GM18498 (cell line): ENCODE measurements at regions not wholly inside any gene's neighbourhood (a gene's known extent, or its start where the extent isn't known, plus 50 kb on each side); places are given as distances from the start of the nearest gene placed in this dataset.
"Not testable (repeated sequence)": the region's sequence is repeated elsewhere in the genome, so short reads cannot be mapped to it uniquely, and the experiment has no call there.

ENCODE experiments used
- ATAC-seq: cut with Tn5 transposase; IDR thresholded peaks from one replicate; pipeline ENCODE4 v1.9.1; 2021; ENCODE audit warnings: mild to moderate bottlenecking, moderate library complexity; ENCODE audit not compliant: unreplicated experiment

DNA sequence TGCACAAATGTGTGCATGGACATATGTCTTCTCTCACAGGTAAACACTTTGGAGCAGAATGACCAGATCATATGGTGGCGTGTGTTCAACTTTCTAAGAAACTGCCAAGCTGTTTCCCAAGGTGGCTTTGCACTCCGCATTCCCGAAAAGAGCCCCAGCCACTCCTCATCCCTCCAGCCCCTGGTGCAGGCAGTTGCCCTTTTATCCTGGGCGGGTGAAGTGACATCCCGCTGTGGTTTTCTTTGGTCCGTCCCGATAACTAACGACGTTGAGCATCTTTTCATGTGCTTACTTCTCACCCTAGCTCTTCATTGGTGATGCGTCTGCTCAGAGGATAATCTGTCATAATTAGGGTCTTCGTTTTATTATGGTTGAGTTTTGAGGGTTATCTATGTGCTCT is 612.5 kb downstream of the MATN1 start:
- no peak for ATAC-seq

DNA sequence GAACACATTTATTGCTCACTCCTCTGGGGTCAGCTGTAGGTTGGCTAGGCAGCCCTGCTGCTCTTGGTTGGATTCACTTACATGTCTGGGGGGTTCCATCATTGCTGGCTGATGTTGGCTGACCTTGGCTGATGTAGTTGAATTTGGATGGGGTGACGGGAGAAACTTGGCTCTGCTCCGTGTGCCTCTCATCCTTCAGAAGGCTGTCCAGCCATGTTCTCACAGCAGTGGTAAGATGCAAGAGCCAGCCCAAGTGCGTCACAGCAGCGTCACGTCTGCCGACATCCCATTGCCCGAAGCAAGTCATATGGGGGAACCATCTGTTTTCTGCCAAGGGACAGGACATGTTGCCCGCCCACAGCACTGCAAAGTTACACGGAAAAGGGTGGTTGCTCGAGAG is 613.5 kb downstream of the MATN1 start:
- no peak for ATAC-seq

DNA sequence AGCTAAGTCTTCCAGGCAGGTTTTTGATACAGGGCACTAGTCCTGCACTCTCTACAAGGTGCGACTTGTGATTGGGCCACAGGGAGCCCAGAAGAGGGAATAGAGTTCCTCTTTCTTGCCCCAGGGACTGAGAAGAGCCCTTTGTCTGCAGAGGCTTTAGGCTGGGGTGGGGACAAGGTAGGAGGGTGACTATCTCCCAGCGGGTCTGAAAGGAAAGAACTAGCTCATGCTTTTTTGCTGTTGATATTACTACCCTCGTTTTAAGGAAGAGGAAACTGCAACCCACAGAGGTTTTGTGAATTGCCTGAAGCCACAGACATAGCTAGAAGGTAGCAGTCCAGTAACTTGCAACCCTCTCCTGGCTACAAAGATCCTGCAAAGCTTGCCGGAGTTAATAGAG is 615.2 kb downstream of the MATN1 start:
- no peak for ATAC-seq

DNA sequence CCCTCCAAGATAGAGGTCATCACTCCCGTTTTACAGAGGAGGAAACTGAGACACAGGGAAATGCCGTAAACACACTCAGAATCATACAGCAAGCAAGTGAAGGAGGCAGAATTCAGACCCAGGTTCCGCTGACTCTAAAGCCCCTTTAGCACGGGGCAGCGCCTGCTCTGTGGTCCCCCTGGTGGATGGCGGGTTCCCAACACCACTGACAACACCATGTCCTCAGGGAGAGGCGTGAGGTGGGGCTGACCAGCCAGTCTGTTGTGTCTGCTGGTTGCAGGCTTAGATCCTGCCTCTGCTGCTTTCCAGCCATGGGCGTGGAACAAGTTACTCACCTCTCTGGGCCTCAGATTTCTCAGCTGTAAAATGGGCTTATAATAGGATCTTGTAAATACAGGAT is 617.3 kb downstream of the MATN1 start:
- ATAC-seq = no peak

DNA sequence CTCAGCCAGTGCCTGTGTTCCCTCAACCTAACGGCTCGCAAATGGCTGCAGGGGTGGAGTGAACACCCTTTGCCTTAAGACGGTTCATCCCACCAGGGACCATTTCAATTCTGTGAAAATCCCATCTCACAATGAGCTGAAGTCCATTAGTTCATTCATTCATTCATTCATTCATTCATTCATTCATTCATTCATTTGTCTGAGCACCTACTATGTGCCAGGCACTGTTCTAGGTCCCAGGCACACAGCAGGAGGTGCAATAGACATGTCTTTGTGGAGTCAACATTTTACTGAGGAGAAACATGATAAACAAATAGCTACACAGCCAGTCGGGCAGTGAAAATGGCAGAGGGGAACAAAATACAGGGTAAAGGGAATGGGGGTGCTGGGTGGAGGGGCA is 618.8 kb downstream of the MATN1 start:
- no peak for ATAC-seq

DNA sequence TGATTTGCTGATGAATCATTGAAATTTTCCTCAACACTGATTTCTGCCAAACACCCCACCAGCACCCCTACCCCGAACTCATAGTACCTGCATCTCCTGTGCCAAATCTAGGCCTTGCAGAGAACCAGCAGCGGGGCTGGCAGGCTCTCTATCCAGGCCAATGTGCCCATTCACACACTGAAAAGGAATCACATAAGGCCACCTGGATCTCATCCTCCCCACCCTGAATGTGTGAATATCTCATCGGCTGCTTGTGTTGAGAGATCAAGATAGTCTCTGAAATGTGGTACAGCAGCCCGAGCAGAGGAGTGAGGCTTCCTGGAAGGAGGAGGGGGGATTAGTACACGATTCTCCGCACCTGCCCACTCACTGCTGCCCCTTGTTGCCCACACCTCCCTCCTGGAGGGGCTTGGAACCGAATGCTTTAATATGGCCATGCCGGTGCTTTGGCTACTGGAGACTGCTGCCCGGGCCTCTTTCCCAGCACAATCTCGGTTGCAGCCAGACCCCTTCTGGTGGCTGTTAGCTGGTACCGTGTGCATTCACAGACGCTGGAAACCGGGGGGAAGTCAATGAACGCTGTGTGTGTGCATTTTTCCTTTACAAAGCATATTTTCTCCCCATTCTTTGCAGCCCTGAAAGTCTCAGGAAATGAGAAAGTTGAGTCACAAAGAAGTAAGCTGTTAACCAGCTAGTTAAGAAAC is 619.5 kb downstream of the MATN1 start:
- ATAC-seq = no peak

DNA sequence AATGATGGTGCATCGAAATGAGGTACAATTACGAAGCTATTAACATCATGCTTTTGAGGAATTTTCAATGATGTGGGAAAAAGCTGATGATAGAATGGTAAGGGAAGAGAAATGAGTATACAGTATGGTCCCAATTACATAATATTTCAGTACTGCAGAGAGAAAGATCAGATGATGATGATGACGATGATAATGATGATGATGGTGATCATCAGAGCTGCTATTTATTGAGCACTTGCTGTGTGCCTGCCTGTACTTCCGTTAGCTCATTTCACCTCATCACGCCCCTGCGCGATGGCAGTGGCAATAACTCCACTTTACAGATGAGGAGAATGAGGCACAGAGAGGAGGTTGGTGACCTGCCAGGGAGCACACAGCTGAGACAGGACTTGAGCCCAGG is 620.8 kb downstream of the MATN1 start:
- no peak for ATAC-seq

DNA sequence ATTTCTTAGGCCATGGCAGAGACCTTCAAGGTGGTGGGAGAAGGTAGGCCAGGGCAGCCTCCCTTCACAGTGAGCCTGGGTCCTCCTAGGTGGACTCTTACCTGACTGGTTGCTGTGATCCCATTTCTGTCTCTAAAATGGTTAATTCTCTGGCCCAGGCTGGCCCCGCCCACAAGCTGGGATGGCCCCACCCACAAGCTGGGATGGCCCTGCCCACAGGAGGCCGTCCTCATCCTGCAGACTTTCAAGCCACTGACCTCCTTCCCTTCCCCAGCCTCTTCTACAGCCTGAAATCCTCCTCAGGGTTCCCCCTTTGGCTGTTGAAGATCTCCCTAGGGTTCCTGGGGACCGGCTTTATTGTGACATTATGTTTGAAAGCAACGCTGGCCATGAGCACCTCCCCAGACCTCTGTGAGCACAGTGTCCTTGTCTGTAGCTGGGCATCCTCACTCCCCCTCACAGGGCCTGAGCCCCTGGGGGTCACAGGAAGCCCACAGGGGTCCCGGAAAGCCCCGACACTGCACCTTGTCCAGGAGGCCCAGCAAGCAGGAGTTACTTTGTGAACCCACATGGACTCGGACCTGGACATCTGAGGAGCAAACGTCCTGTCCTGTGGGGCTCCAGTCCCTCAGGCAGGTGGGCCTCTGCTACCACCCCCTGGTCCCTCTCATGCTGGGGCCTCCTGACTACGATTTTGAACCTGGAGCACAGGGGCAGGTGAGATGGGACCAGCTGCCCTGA is 621.7 kb downstream of the MATN1 start:
- ATAC-seq = no peak

DNA sequence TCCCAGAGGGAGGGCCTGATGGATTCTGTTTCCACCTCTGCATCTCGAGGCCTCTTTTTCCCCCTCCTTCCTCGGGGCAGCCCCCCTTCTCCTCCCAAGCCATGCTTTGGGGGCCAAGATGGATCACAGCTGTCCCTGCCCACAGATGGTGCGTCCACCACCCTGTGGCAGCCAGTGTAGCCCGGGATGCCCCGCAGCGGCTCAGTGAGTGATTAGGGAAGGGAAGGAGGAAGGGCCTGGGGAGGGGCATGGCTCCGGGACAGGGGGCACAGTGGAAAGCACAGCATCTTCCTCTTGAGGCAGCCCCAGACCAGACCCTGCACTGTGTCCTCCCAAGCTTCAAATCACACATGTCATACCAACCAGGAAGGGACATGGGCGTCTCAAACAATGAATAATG is 622.4 kb downstream of the MATN1 start:
- no peak for ATAC-seq

DNA sequence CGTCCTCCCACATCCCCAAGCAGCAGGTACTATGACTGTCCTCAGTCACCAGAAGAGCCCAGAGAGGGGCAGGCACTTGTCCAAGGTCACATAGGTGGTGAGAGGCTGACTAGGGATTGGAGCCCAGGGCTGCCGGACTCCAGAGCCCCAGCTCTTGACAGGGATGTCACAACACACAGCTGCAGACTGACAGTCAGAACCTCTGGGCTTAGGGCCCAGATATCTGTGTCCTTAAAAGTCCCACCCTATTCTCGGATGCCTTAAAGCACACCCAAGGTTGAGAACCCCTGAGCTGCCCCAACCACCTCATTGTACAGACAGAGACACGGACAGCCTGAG is 622.9 kb downstream of the MATN1 start:
- ATAC-seq = no peak

DNA sequence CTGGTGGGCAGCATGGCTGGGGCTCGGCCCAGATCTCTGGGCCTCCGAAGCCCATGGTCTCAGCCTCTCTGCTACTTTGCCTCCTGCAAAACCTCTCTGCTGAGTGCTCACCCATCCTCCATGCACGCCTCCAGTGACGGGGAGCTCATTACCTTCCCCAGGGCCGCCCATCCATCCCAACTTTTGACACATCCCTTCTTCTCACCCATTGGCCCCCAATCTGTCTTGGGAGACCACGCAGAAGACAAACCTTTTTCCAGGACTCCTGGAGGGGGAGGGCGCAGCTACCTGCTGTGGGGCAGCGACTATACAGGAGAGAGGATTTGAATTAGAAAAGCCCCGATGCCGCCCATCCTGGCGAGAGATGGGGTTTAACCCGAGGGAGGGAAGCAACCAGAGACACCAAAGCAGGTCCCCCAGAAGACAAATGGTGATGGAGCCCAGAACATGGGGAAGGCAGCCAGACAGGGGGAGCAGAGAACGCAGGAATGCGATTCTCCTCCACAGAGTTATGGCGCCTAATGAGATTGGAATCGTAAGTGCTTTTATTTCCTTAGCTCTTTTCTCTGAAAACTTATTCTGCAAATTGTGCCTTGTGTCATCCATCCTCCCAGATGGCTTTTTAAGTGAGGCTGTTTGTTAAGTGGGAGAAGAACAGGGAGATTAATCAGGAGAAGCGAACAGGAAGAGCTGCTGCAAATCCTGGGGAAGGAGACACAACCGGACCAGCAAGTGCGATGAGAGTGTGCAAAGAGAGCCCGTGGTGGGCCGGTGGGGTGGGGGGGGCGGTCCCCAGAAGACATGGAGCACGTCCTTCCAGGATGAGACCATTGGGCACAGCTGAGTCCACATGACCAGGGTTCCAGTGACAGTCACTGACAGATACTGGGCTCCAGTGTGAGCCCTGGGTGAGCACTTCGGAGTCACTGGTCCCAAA is 623.5 kb downstream of the MATN1 start:
- ATAC-seq = no peak

DNA sequence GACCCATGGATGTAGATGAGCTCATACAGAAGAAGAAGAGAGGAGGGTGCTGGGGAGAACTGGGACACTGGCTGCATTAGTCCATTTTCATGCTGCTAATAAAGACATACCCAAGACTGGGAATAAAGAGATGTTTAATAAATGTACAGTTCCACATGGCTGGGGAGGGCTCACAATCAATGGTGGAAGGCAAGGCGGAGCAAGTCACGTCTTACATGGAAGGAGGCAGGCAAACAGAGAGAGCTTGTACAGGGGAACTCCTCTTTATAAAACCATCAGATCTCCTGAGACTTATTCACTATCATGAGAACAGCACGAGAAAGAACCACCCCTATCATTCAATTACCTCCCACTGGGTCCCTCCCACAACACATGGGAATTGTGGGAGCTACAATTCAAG is 625.5 kb downstream of the MATN1 start:
- ATAC-seq = not testable (repeated sequence)

DNA sequence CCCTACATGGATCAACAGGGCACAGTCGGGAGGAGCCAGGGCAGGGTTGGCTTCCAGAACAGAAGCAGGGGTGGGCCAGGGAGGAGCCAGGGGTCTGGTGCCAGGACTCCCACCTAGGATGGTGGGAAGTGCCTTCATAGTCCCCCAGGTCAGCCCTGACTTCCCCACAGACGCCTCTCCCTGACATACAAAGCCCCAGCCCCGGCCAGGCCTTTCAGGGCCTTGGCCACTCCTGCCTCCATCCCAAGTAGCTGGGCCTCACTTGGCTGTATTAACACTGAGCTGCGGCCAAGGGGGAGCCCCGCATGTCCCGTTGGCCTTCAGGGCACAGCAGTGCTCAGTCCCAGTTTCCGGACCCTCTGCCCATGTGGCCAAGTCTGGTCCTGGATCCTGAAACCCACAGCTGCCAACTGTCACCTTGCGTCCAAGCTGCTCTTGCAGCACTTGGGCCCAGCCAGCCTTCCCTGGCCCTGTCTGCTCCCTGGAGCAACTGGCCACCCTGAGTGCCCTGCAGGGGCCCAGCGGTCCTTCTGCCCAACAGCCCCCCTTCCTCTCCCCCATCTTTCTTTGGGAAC is 627.8 kb downstream of the MATN1 start:
- no peak for ATAC-seq

DNA sequence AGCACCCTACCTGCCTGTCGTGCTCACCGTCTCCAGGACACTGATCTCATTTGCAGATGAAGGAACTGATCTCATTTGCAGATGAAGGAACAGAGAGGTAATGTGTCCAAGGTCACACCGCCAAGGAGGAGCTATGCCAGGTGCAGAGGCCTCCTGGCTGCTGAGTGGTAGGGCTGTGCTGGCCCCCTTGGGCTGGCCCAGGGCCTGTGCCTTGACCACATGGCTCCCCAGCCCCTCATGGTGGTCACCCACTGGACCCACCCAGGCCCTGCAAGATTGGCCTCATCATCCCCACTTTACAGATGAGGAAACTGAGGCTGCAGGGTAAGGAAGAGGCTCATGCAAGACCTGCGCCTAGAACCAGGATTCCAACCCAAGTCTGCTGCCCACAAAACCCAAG is 628.3 kb downstream of the MATN1 start:
- no peak for ATAC-seq

DNA sequence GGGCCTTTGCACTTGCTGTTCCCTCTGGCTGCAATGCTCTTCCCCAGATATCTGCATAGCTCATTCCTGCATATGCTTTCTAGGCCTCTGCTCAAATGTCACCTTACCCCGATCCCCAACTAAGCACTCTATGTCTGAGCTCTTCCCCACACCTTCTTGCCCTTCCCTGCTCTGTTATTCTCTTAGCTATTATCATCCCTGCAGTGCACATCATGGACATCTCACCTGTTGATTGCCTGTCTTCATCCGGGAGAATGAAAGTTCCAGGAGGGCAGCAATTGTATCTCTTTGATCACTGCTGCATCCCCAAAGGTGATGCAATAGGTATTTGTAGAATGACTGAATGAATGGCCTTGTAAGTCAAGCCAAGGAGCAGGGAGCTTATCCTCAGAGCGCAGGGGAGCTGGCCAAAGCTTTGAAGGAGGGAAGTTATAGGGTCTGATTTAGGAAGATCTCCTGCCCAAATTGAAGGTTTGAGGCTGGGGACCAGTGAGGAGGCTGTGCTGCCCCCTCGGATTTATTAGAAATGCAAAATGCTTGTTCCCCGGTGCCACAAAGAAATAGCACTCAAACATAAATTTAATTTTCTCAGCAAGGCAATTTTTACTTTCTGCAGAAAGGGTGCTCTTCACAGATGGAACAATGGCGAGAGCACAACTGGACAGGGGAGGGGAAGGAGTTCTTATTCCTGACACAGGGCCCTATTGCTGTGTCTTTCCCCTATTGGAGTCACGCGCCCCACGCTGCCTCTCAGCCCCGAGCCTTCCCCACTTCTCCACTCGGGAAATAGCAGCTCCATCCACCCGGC is 631.1 kb downstream of the MATN1 start:
- ATAC-seq = no peak

DNA sequence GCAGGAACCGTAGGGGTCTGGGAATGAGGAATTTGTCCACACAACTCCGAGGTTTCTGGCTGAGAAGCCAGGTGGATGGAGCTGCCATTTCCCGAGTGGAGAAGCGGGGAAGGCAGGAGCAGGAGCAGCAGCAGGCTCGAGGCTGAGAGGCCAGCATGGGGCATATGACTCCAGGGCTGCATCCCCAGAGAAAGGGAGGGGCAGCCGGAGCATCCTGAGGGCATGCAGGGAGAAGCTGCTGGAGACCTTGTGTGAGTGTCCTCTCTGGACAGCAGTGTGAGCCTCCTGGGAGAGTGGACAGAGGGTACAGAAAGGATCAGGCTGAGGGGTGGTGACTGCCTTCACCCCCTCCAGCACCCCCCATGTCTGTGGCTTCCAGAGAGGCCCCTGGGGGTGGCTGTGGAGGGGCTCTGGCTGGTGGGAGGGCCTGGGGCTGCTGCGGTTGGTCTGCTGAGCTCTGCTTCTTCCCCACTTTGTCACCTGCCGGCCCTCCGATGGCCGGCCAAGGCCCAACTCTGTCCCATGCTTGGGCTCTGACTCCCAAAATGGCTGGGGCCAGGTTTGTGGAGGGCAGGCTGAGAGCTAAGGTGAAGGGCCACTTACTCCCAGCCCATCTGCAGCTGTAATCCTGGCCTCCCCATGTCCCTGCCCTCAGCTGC is 633.1 kb downstream of the MATN1 start:
- ATAC-seq = no peak

DNA sequence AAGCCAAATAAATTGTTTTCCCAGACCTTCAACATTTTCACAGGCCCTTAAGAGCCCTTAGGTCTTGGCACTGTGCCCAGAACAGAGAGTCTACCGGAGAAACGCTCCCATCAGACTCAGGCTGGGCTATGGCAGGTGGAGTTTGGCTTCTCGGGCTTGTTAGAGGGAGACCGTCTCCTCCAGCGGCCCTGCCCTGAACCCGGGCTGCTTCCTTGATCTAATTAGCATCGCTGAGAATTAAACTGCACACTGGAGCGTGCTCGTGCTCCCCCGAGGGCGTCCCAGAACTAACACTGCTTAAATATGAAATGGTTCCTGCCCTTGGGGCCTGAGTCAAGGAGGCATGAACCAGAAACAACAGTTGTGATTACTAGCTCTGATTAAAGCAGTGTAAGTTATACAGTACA is 634.4 kb downstream of the MATN1 start:
- ATAC-seq = no peak

DNA sequence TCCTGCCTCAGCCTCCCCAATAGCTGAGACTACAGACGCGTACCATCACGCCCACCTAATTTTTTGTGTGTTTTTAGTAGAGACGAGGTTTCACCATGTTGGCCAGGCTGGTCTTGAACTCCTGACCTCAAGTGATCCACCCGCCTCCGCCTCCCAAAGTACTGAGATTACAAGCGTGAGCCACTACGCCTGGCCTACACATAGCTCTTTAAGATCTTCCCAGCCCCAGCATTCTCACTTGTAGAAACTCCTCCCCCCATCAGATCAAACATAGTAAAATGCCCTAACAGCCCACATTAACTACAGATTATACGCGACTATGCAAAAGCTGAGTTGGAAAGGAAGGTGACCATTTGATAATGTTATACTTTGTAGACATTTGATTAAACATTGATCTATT is 634.8 kb downstream of the MATN1 start:
- ATAC-seq = no peak

DNA sequence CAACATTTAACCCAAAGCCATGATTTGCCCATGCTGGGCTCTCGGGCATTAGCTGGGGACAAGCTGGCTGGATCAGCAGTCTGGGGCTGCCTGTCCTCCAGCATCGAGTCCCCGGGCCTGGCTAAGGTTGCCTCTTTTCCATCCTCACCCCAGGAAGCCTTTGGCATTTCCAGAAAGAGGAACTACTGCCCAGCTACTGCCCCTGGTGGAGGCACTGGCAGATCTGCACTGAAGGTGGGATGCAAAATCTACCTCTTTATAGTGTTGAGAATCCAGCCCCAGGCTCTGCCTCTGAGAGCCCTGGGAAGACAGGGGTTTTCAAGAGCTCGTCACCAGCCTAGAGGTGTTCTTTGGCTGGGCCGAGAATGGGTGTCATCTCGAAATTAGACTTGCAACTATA is 635.9 kb downstream of the MATN1 start:
- no peak for ATAC-seq
